Endometrium (tissue), 2 donors: ENCODE measurements at regions not wholly inside any gene's neighbourhood (a gene's known extent, or its start where the extent isn't known, plus 50 kb on each side); places are given as distances from the start of the nearest gene placed in this dataset.

Experiments
- FAIRE-seq: peaks from 2 replicates; lab custom pipeline; 2012; peaks lifted over from hg19 to GRCh38; lab: Jason Lieb, UNC
- donor health status: control.
- donor health status: control.

- no peak for FAIRE-seq
Observed at GRCh38 chr2:100627330-100628300, 64.8 kb downstream of the PDCL3 start.

GRCh38 chr2:100628506-100628905 is 65.7 kb downstream of the PDCL3 start:
- FAIRE-seq, result no peak

- no peak for FAIRE-seq
Observed at GRCh38 chr2:100629309-100629708, 66.5 kb downstream of the PDCL3 start.

GRCh38 chr2:100630473-100630977 is 67.7 kb downstream of the PDCL3 start:
- FAIRE-seq, result no peak

GRCh38 chr2:100632037-100632436 is 69.2 kb downstream of the PDCL3 start:
- FAIRE-seq, result no peak

GRCh38 chr2:100632759-100633158 is 70.0 kb downstream of the PDCL3 start:
- no peak for FAIRE-seq

GRCh38 chr2:100639588-100640390 is 77.0 kb downstream of the PDCL3 start:
- no peak for FAIRE-seq

- no peak for FAIRE-seq
Observed at GRCh38 chr2:100640431-100641124, 77.8 kb downstream of the PDCL3 start.

- no peak for FAIRE-seq
Observed at GRCh38 chr2:100641125-100641435, 78.3 kb downstream of the PDCL3 start.

- no peak for FAIRE-seq
Observed at GRCh38 chr2:100642425-100642824, 79.6 kb downstream of the PDCL3 start.

GRCh38 chr2:100643467-100643866 is 80.7 kb downstream of the PDCL3 start:
- no peak for FAIRE-seq

GRCh38 chr2:100643906-100644501 is 81.2 kb downstream of the PDCL3 start:
- no peak for FAIRE-seq

GRCh38 chr2:100645695-100646429 is 83.1 kb downstream of the PDCL3 start:
- no peak for FAIRE-seq

GRCh38 chr2:100647709-100648108 is 84.9 kb downstream of the PDCL3 start:
- no peak for FAIRE-seq

- FAIRE-seq, result no peak
Observed at GRCh38 chr2:100650151-100650550, 87.4 kb downstream of the PDCL3 start.

GRCh38 chr2:100653449-100654035 is 90.7 kb downstream of the PDCL3 start:
- FAIRE-seq, result no peak

- FAIRE-seq, result no peak
Observed at GRCh38 chr2:100654611-100655010, 91.8 kb downstream of the PDCL3 start.

- no peak for FAIRE-seq
Observed at GRCh38 chr2:100655446-100655845, 92.7 kb downstream of the PDCL3 start.

- FAIRE-seq, result no peak
Observed at GRCh38 chr2:100655936-100656534, 93.2 kb downstream of the PDCL3 start.

- no peak for FAIRE-seq
Observed at GRCh38 chr2:100658017-100658416, 95.2 kb downstream of the PDCL3 start.
